ENCODE measurements at regions not wholly inside any gene's neighbourhood (a gene's known extent, or its start where the extent isn't known, plus 50 kb on each side); places are given as distances from the start of the nearest gene placed in this dataset.
"Not testable (repeated sequence)": the region's sequence is repeated elsewhere in the genome, so short reads cannot be mapped to it uniquely, and the experiment has no call there.

GRCh38 chrX:1750267-1750666 lies 135.4 kb downstream of the ASMT start:
- H3K27me3 ChIP-seq (ENCODE audit: insufficient read depth, poor library complexity, severe bottlenecking) = peaks cover 3% of the 10 kb centered on the region

GRCh38 chrX:1751781-1752180 lies 136.9 kb downstream of the ASMT start:
- H3K4me1 ChIP-seq (ENCODE audit: insufficient read depth, poor library complexity, severe bottlenecking) = no peaks in the 10 kb centered on the region
- DNase-seq (ENCODE audit: low spot score) = no peak
- H3K27ac ChIP-seq (ENCODE audit: poor library complexity, severe bottlenecking) = no peak overlapping the region
- TF ChIP-seq CTCF (IDR thresholded peaks at IDR 0.05; ENCODE audit: poor library complexity, severe bottlenecking) = no peak
- H3K9me3 ChIP-seq (ENCODE audit: severe bottlenecking) = no peaks in the 10 kb centered on the region
- no peak for ATAC-seq (ENCODE audit: low read depth)
- no peaks in the 10 kb centered on the region for H3K36me3 ChIP-seq (ENCODE audit: low read depth)
- no peak overlapping the region for H3K4me3 ChIP-seq (ENCODE audit: severe bottlenecking)
- peaks cover 3% of the 10 kb centered on the region for H3K27me3 ChIP-seq (ENCODE audit: insufficient read depth, poor library complexity, severe bottlenecking)

More at GRCh38 chrX:1750267-1750666, 135.4 kb downstream of the ASMT start:
- DNase-seq (ENCODE audit: low spot score) (no peak), ATAC-seq (ENCODE audit: low read depth) (no peak; the same call in 2 of the 3 replicates)
- H3K27ac ChIP-seq (ENCODE audit: poor library complexity, severe bottlenecking) = no peak overlapping the region
- no peak for TF ChIP-seq CTCF (IDR thresholded peaks at IDR 0.05; ENCODE audit: poor library complexity, severe bottlenecking)
- no peak overlapping the region for H3K4me3 ChIP-seq (ENCODE audit: severe bottlenecking)
- H3K9me3 ChIP-seq (ENCODE audit: severe bottlenecking) = no peaks in the 10 kb centered on the region
- no peaks in the 10 kb centered on the region for H3K4me1 ChIP-seq (ENCODE audit: insufficient read depth, poor library complexity, severe bottlenecking)
- H3K36me3 ChIP-seq (ENCODE audit: low read depth) = no peaks in the 10 kb centered on the region

- H3K4me3 ChIP-seq (ENCODE audit: severe bottlenecking); H3K27me3 ChIP-seq (ENCODE audit: insufficient read depth, poor library complexity, severe bottlenecking); DNase-seq (ENCODE audit: low spot score); H3K9me3 ChIP-seq (ENCODE audit: severe bottlenecking); ATAC-seq (ENCODE audit: low read depth); H3K36me3 ChIP-seq (ENCODE audit: low read depth); H3K27ac ChIP-seq (ENCODE audit: poor library complexity, severe bottlenecking); H3K4me1 ChIP-seq (ENCODE audit: insufficient read depth, poor library complexity, severe bottlenecking): not testable (repeated sequence)
Observed at GRCh38 chrX:1752799-1753198, 137.9 kb downstream of the ASMT start.

GRCh38 chrX:1754077-1754476 lies 139.2 kb downstream of the ASMT start:
- Histone ChIP-seq H3K4me3 (ENCODE audit: severe bottlenecking) (no peak overlapping the region), H3K9me3 (ENCODE audit: severe bottlenecking) (no peaks in the 10 kb centered on the region), H3K4me1 (ENCODE audit: insufficient read depth, poor library complexity, severe bottlenecking) (no peaks in the 10 kb centered on the region), H3K27ac (ENCODE audit: poor library complexity, severe bottlenecking) (no peak overlapping the region), H3K36me3 (ENCODE audit: low read depth) (no peaks in the 10 kb centered on the region), H3K27me3 (ENCODE audit: insufficient read depth, poor library complexity, severe bottlenecking) (peaks cover 3% of the 10 kb centered on the region)
- DNase-seq (ENCODE audit: low spot score) = no peak
- no peak for TF ChIP-seq CTCF (IDR thresholded peaks at IDR 0.05; ENCODE audit: poor library complexity, severe bottlenecking)
- no peak for ATAC-seq (ENCODE audit: low read depth)

DNA sequence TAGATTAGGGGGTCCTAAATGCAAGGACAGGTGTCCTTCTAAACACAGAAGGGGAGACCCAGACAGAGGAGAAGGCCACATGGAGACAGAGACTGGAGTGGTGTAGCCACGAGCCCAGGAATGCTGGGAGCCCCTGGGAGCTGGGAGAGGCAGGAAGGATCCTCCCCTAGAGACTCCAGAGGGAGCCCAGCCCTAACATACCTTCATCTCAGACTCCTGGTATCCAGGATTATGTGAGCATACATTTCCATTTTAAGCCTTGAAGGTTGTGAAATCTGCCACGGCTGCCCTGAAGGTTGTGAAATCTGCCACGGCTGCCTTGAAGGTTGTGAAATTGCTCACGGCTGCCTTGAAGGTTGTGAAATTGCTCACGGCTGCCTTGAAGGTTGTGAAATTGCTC lies 148.4 kb downstream of the ASMT start:
- H3K4me1 ChIP-seq (ENCODE audit: insufficient read depth, poor library complexity, severe bottlenecking) = no peaks in the 10 kb centered on the region
- no peak for ATAC-seq (ENCODE audit: low read depth)
- no peak overlapping the region for H3K27ac ChIP-seq (ENCODE audit: poor library complexity, severe bottlenecking)
- DNase-seq (ENCODE audit: low spot score) = no peak
- H3K36me3 ChIP-seq (ENCODE audit: low read depth) = no peaks in the 10 kb centered on the region
- H3K4me3 ChIP-seq (ENCODE audit: severe bottlenecking) = no peak overlapping the region
- TF ChIP-seq CTCF (IDR thresholded peaks at IDR 0.05; ENCODE audit: poor library complexity, severe bottlenecking) = no peak
- H3K27me3 ChIP-seq (ENCODE audit: insufficient read depth, poor library complexity, severe bottlenecking) = no peaks in the 10 kb centered on the region
- H3K9me3 ChIP-seq (ENCODE audit: severe bottlenecking) = peaks cover 13% of the 10 kb centered on the region

DNA sequence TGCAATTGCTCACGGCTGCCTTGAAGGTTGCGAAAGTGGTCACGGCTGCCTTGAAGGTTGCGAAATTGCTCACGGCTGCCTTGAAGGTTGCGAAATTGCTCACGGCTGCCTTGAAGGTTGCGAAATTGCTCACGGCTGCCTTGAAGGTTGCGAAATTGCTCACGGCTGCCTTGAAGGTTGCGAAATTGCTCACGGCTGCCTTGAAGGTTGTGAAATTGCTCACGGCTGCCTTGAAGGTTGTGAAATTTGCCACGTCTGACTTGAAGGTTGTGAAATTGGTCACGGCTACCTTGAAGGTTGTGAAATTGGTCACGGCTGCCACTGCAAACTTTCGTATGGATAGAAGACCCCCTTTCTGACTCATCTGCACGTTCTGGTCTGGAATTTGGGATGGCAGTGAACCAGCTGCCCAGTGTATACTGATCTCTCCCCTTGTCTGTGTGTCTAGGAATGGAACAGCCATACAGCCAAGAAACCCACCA lies 150.1 kb downstream of the ASMT start:
- H3K4me3 ChIP-seq (ENCODE audit: severe bottlenecking); ATAC-seq (ENCODE audit: low read depth): not testable (repeated sequence)

More for the DNA sequence above, 150.1 kb downstream of the ASMT start:
- H3K36me3 ChIP-seq (ENCODE audit: low read depth); H3K27ac ChIP-seq (ENCODE audit: poor library complexity, severe bottlenecking); H3K4me1 ChIP-seq (ENCODE audit: insufficient read depth, poor library complexity, severe bottlenecking); H3K27me3 ChIP-seq (ENCODE audit: insufficient read depth, poor library complexity, severe bottlenecking); DNase-seq (ENCODE audit: low spot score): not testable (repeated sequence)
- peaks cover 13% of the 10 kb centered on the region for H3K9me3 ChIP-seq (ENCODE audit: severe bottlenecking)

Data from RWPE2 (cell line).